Stimulated activated CD4-positive, alpha-beta T cell treated with anti-CD3 and anti-CD28 coated beads, Interleukin-12 subunit alpha, Interleukin-12 subunit beta, amount 100 ng/mL, for 4 hours (primary cell): ENCODE measurements at regions not wholly inside any gene's neighbourhood (a gene's known extent, or its start where the extent isn't known, plus 50 kb on each side); places are given as distances from the start of the nearest gene placed in this dataset.
"Not testable (repeated sequence)": the region's sequence is repeated elsewhere in the genome, so short reads cannot be mapped to it uniquely, and the experiment has no call there.

Experiments
- DNase-seq: peaks from one replicate; pipeline ENCODE4 v3.0.0-alpha.2; 2020

GRCh38 chr20:12512755-12513154 lies 496.0 kb upstream of the SPTLC3 start:
- no peak for DNase-seq

- no peak for DNase-seq
Measured at GRCh38 chr20:12528104-12528503, 480.7 kb upstream of the SPTLC3 start.

GRCh38 chr20:12528591-12529041 lies 480.2 kb upstream of the SPTLC3 start:
- no peak for DNase-seq

GRCh38 chr20:12531626-12532025 lies 477.1 kb upstream of the SPTLC3 start:
- DNase-seq, result no peak

GRCh38 chr20:12535316-12535715 lies 473.5 kb upstream of the SPTLC3 start:
- no peak for DNase-seq

GRCh38 chr20:12535770-12536169 lies 473.0 kb upstream of the SPTLC3 start:
- no peak for DNase-seq

GRCh38 chr20:12554426-12554825 lies 454.3 kb upstream of the SPTLC3 start:
- DNase-seq, result no peak

GRCh38 chr20:12555369-12555768 lies 453.4 kb upstream of the SPTLC3 start:
- DNase-seq, result no peak

- DNase-seq, result not testable (repeated sequence)
Measured at GRCh38 chr20:12555849-12556248, 452.9 kb upstream of the SPTLC3 start.

GRCh38 chr20:12557224-12557623 lies 451.5 kb upstream of the SPTLC3 start:
- no peak for DNase-seq

- no peak for DNase-seq
Measured at GRCh38 chr20:12564979-12565378, 443.8 kb upstream of the SPTLC3 start.

GRCh38 chr20:12566596-12566995 lies 442.2 kb upstream of the SPTLC3 start:
- no peak for DNase-seq

GRCh38 chr20:12570371-12570770 lies 438.4 kb upstream of the SPTLC3 start:
- no peak for DNase-seq

- no peak for DNase-seq
Measured at GRCh38 chr20:12573442-12573841, 435.3 kb upstream of the SPTLC3 start.

GRCh38 chr20:12575352-12576095 lies 433.2 kb upstream of the SPTLC3 start:
- DNase-seq, result no peak

GRCh38 chr20:12577213-12577612 lies 431.6 kb upstream of the SPTLC3 start:
- no peak for DNase-seq

GRCh38 chr20:12581644-12582289 lies 427.0 kb upstream of the SPTLC3 start:
- DNase-seq, result no peak

- not testable (repeated sequence) for DNase-seq
Measured at GRCh38 chr20:12582710-12583109, 426.1 kb upstream of the SPTLC3 start.

GRCh38 chr20:12591949-12592470 lies 416.8 kb upstream of the SPTLC3 start:
- no peak for DNase-seq

GRCh38 chr20:12592756-12593155 lies 416.0 kb upstream of the SPTLC3 start:
- no peak for DNase-seq

GRCh38 chr20:12593342-12593873 lies 415.4 kb upstream of the SPTLC3 start:
- no peak for DNase-seq

GRCh38 chr20:12594410-12595088 lies 414.2 kb upstream of the SPTLC3 start:
- no peak for DNase-seq

GRCh38 chr20:12595841-12596240 lies 412.9 kb upstream of the SPTLC3 start:
- no peak for DNase-seq
